DMS53 treated with DMSO at 0.1 percent for 48 hours (cell line): ENCODE measurements at regions not wholly inside any gene's neighbourhood (a gene's known extent, or its start where the extent isn't known, plus 50 kb on each side); places are given as distances from the start of the nearest gene placed in this dataset.

ENCODE experiments used
- DNase-seq: peaks from one replicate; lab custom pipeline; 2025; ENCODE audit not compliant: unreplicated experiment; lab: John Stamatoyannopoulos, UW

DNA sequence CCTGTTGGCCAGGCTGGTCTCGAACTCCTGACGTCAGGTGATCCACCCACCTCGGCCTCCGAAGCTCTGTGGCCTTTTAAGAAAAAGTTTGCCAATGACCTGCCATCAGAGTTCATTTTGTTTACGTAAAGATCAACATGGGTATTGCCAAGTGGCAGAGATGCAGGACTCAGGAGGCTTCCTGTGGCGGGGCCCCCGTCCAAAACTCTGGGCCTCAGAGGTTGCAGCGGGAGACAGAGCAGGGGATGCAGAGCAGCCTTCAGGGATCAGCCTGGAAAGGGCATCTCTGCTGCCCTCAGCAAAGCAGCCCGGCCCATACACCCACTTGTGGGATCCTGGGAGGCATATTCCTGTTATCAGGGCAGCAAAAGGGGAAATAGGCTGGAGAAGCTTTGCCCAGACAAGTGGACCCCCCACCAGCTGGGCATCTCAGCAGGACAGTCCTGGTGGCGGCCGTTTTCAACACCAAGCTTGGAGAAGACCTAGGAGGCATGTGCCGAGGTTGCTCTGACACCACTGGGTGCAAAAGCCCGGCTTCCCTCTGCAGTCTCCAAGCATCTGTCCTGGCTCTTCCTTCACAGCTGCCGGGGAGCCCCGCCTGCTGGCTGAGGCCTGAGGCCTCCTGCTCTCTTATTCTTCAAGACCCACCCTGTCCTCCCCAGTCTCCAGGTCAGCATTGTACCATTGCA, 1152.4 kb downstream of the BRD1 start:
- DNase-seq = no peak

DNA sequence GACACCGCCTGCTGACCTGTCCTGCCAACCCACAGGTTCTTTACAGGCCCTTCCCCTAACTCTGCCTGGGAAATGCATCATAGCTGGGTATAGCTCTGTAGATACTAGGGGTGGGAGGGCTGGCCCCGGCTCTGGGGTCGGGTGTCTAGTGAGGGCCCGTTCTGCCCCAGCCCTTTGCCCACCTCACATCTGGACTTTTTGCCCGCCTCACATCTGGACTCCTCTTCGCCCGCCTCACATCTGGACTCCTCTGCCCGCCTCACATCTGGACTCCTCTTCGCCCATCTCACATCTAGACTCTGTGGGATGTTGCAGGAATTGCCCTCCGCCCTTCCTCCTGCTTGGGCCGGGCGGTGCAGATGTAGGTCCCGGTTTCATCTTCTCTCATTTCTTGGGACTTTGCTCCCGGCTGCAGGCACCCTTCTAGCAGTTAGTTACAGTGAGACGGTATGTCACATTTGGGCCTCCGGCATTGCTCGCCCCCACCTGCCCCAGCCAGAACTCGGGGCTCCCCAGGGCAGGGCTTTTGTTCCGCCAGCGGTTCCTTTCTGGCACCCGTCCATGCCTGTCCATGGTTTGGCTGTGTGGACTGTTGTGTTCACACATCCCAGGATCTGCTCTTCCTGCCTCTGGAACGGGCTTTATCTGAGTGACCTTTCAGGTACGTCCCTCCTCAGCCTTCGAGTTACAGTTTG, 1153.7 kb downstream of the BRD1 start:
- DNase-seq = no peak

DNA sequence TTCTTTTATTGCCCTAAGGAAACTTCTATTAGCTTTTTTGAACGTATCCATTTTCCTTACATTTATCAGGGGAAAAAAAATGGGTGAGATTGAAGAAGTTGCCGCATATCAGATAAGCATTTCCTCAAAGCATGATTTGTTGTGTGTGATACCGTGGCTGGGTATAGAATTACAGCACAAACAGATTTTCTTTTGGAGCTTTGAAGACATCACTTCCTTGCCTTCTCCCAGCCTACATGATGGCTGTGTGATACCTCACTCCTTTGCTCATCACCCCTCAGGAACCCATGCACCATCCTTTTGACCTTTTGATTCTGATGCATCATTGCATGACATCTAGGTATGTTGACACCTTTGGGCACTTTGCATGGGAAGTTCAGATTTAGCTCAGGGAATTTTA, 1155.3 kb downstream of the BRD1 start:
- DNase-seq = no peak

DNA sequence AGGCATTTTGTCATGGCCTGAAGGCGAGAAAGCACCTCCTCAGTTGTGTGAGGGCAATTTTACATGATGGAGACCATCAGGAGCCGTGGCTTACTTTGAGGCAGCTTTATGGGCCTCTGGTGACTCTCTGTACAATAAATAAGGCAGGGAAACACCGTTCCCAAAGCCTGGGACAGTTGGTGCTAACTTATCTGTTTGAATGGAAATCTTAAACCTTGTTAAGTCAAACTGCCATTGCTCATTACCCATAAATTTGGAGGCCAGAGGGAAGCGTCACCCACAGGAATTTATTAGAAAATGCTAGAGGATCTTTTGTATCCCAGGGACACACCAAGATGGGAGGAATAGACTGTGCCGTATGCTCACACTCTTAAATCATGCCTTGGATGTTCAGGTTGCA, 1156.9 kb downstream of the BRD1 start:
- DNase-seq = no peak

DNA sequence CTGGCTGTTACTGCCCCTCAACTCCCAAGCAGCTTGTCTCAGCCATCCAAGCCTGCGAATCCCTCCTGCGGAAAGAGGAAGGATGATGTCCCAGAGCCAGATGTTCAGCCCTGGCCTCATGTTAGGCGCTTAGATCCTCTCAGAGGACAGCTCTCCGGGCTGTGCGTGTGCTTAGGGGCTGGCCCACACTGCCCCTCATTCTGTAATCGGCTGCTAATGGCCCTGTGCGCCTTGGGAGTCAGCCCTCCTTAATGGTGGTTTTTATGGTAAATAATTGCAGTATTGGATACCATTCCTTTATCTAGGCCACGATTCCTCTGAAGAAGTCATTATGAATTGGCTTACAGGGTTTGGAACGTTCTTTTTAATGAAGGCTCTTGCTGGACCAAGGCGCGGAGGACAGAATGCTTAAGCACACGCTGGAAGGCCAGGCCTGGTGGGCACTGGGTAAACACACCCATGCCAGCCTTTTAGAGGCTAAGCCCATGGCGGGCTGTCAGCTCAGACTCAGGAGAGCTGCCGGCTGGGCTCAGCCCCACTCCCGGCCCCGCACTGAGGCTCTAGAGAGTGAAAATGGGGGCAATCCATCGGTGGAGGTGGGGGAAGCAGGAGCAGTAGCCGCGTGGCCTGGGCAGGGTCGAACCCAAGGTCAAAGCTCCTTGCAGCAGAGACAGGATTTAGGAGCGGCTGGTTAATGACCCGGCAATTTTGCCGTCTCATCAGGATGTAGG, 1157.5 kb downstream of the BRD1 start:
- no peak for DNase-seq

DNA sequence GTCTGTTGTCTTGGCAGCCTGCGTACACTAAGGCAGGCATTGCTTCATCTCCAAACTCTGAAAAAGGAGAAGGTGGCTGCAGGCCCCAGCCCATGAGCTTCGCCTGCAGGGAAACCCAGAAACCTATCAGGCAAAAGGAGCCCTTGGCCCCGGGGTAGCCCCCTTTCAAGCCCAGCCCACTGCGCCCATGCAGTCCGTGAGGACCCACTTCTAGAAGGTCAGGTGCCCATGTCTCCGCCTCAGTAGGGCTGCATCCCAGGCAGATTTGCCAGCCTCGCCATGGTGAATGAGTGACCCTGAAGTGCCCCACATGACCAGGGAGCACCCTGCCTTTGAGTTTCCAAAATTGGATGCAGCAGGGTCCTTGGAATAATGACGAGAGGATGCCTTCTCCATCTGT, 1158.4 kb downstream of the BRD1 start:
- no peak for DNase-seq

DNA sequence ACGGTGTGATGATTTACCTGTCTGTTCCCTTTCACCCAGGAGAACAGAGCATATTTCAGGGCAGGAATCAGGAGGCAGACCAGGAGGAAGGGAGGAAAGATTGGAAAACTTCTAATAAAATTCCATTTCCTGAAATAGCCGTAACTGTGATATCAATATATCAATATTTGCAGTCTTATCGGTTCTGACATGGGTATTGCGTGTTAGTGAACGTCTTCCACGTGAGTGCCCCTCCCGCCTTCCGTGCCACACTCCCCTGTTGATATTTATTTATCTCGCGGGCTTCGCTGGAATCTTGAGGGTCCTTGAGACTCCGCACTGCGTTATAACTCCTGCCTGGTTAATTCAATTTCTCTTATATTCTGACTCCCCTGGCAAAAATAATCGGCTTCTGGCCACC, 1160.4 kb downstream of the BRD1 start:
- no peak for DNase-seq

DNA sequence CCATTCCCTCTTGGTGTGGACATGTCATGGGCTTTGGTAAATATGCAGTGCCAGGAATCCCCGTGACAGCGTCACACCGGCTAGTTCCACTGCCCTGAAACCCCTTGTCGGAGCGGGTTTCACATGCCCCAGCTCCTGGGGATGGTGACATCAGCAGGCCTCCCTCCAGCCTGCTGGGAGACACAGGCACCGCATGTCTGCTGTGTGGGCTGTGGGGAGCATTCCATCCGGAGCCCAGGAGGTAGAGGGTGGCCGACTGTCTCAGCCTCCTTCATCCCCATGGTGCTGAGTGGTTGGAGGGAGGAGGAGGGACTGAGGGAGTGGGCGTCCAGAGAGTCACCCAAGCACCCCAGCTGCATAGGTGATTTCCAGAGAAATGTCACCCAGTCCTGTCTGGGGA, 1161.1 kb downstream of the BRD1 start:
- DNase-seq = no peak

DNA sequence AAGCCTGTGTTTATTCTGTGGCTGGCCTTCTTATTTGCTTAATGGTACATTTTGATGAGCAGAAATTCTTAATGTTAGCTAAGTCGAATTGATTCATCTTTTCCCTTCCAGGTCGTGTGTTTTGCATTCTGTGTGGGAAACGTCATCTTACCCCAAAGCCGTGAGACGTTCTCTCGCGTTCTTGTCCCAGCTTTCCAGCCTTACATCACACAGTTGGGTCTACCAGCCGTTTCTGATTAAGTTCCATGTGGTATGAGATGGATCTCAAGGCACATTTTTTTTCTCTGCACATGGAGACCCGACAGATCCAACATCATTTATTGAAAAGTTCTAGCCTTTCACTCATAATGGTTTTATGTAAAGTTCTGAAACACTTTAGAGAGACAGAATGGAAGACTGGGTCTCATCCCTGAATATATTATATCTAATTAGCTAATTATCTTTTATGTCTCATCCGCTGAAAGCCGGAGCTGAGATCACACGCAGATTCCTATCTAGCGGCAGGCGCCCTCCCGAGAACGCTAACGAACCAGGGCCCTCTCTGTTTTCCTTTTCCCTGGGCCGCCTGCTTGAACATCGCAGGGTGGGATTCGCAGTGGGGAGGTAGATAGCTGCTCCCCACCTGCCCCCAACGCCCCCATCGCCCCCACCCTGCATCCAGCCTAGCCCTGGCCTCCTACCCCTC, 1162.2 kb downstream of the BRD1 start:
- DNase-seq = no peak

DNA sequence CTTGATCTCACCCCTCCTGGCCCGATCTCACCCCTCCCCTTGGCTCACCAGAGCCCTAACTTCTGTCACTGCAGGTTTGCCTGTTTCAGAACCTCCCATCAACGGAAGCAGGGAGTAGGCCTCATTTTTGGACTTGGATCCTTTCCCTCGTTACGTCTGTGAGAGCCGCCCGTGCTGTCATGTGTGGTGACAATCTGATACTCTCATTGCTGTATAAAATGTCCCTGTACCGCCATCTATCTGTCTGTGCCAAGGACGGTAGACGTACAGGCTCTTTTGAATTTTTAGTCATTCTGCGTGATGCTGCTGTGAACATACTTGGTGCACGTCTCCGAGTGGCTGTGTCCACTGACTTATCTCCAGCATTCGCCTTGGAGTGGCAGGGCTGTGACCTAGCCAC, 1163.1 kb downstream of the BRD1 start:
- no peak for DNase-seq

DNA sequence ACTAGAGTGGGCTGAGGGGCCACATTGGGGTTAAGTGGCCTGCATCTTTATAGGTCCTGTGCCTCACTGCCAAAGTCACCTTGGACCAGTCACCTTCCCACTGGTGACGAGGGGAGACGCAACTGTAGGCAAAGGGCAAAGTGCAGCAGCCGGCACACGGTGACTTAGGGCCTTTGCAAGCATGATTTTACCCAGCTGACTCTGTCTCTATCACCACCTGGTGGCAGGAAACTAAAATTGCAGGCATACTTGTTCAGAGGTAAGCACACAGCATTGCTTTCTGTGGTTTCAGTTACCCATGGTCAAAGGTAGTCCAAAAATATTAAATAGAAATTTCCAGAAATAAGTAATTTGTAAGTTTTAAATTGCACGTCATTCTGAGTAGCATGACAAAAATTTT, 1164.4 kb downstream of the BRD1 start:
- no peak for DNase-seq

DNA sequence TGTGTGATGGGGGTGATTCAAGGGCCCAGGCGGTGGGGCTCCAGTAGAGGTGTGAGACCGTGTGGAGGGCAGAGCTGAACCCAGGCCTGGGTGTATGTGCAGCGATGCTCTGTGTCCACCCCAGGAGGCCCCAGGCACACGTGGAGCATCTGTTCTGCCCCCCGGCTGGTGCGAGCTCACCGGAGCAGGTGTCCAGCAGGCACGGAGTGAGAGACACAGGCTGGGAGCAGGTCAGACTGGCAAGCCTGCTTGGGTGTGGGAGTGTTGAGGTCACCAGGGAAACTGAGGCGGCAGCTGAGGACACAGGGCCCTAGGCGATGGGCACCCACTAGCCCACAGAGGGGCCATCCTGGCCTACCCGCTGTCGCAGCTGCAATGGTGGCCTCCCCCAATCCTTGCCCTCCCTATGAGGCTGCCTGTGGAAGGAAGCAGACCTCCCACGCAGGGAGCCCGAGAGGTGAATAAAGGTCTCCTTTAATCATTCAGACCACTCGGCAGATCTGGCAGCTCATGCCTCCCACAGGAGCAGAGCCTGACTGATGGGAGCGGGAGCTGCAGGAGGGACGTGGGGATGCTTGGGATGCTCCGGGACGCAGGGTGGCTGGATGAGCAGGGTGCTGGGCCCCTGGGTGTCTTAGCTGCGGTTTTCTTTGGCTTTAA, 1165.1 kb downstream of the BRD1 start:
- DNase-seq = no peak

DNA sequence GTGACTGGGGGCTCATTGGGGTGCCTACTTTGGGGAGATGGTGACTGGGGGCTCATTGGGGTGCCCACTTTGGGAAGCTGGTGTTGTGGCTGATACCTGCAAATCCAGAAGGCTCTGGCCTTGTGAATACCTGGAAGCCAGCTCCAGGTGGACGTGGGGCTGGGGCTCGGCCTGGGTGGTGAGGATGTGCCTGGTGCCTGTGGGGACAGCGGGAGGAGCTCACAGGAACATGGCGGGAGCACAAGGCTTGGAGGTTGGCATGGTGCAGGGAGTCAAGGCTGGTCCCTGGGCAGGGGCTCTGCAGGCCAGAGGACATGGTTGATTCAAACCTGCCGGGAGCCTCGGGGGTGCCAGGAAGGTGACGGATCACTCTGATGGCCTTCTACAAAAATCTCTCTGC, 1165.7 kb downstream of the BRD1 start:
- DNase-seq = no peak

DNA sequence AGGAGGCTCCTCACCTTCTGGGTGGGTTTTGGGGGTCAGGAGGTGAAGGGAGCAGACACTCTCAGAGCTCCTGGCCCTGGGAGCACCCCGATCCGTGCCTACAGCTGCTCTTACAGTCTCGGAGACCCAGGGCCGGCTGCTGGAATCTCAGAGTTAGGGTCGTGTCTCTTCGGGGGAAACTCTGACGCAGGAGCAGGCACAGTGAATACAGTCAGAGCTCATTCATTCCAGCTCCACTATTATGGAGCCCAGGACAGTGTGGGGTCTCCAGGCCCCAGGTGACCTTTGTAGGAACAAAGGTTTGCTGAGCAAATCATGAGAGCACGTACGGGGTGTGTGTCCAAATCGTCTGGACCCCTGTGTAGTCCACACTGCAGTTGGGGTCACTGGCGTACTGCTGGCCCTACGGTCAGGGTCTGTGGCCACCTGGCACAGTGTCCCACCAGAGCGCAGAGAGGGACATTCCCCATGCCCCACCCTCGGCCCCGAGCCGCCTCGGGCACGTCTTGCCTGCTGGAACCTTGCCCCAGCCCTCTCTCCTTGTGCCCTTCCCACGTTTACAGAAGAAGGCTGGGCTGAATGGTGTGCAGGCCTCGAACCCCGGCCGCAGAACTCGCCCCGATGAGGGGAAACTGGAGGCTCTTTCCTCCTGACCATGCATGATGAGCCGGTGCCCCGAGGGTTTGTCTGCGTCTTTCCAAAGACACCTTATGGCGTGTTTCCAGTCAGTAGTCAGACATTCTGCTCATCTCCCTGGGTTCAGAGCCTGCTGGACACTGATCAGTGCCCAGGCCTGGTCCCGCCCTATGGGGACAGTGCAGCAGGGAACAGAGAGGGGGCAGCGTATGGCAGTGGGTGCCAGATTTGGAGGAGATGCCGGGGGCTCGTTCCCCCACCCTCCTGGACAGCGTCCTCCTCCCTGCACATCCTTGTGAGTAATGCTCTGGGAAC, 1166.6 kb downstream of the BRD1 start:
- DNase-seq = no peak

DNA sequence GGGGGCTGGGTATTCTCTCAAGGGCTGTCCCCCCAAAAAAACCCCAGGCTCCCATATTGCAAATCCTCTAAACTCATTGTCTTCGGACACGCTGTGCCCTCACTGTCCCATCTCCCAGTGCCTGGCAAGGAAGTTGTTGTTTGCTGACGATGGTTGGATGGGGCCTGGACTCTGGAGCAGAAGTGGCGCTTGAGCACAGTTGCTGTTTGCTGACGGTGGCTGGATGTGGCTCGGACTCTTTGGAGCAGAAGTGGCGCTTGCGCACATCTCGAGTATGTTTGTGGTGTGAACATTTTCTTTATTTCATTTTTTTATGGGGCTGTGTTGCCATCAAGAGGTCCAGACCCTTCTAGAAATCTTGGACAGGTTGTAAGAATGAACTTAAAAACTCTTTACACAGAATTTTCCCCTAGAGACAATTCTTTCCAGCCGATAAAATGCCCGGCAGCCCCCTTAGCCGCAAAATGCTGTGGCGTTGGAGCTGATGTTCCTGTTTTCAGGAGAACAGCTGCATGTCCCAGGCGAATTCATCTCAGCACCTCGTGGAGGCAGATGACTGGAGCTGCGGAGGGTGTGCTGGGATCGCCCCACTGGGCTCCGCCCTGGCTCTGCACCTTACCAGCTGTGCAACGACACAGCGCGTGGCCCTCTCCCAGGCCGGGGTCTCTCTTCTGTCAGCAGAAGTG, 1167.4 kb downstream of the BRD1 start:
- no peak for DNase-seq

DNA sequence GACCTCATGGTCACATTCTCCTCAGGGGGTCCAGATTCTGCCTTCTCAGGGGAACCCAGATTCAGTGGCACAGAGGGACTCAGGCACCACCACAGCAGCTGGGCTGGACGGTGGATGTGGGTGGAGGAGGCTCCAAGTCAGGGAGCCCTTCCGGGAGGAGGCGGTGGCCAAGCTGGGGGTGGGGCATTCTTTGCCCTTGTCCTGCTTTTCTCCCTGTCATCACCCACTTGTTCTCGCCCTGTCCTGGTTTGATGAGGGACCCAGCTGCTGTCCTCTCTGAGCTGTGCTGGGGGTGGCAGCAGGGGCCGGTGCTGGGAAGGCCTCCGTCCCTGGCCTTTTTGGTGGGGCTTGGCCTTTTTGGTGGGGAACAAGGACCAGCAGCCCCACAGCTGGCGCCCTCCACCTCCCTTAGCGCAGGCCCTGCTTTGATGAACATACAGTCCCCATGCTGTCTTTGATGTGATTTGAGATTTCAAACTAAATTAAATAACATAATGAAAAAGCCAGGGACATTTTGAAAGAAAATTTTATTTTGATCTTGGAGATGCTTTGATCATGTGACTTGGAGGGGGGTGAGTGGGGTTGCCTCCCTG, 1168.2 kb downstream of the BRD1 start:
- no peak for DNase-seq

DNA sequence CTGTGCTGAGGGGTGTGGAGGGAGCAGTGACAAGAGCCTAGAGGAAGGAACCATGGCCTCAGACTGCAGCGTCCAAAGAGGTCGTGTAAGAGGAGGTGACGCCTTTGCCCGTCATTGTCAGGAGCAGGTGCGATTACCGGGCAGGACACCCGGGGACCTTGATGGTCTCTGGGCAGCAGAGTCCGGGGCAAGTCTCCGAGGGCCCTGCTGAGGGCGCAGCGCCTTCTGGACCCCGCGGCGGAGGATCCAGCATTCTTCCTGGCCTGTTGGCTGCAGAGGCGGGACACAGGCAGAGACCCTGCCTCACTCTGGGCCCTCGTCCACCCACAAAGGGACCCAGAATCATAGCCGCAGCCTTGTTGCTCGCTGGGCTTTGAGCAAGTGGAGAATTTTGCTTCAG, 1168.8 kb downstream of the BRD1 start:
- no peak for DNase-seq

DNA sequence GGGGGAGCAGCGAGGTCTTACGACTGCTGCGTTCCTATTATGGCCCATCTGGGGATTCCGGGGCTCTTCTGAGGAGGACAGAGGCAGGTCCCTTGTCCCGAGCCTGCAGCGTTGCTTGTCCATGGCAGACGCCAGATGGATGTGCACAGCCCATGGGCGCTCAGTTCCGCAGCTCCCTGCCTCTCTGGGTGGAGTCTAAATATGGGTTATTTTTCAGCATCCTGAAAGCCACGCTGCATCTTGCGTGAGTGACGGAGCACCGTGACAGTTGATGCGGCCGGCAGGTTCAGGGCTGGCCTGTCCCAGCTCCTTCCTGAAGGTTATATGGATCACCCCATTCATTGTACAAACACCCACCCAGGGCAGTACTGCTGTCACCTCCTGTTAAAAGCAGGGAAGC, 1169.4 kb downstream of the BRD1 start:
- DNase-seq = no peak

DNA sequence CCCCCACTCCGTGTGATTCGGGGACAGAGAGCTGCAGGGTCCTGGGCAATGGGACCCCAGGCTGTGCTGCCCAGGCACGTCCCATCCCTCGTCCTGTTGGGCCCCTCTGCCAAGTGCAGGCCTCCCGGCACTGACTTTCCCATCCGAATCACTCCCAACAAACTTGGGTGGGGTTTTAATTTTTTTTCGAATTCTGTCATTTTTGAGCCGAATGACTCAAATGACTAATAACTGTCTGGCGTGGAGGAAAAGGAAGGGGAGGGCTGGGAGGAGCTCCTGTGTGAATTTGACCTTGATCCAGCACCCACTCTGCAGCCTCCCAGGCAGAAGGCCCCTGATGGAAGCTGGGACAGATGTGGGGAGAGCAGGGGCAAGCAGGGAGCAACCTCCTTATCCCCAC, 1173.2 kb downstream of the BRD1 start:
- no peak for DNase-seq
